HAP-1 (cell line): ENCODE measurements at regions not wholly inside any gene's neighbourhood (a gene's known extent, or its start where the extent isn't known, plus 50 kb on each side); places are given as distances from the start of the nearest gene placed in this dataset.

ENCODE experiments used
- DNase-seq, 2 experiments: peaks; one replicate each; pipeline ENCODE4 v3.0.0-alpha.2; 2016 to 2020; ENCODE audit warnings: low spot score in 2 of 2
- H3K27me3 ChIP-seq: fragments of 250-450 bp; sonication (Bioruptor Pico); 2 replicates; pipeline ENCODE4 v1.5.1; 2020; ENCODE audit warnings: low read depth, mild to moderate bottlenecking, moderate library complexity
- H3K36me3 ChIP-seq: fragments of 250-450 bp; sonication (Bioruptor Pico); replicated peaks from 2 replicates; pipeline ENCODE4 v1.5.1; 2020; ENCODE audit warnings: mild to moderate bottlenecking
- H3K4me1 ChIP-seq: fragments of 250-450 bp; sonication (Bioruptor Pico); 2 replicates; pipeline ENCODE4 v1.5.1; 2020; ENCODE audit warnings: mild to moderate bottlenecking
- H3K4me3 ChIP-seq: fragments of 250-450 bp; sonication (Bioruptor Pico); 2 replicates; pipeline ENCODE4 v1.5.1; 2020; ENCODE audit warnings: mild to moderate bottlenecking, moderate library complexity
- H3K9me3 ChIP-seq: fragments of 250-450 bp; sonication (Bioruptor Pico); 2 replicates; pipeline ENCODE4 v1.5.1; 2020; ENCODE audit warnings: mild to moderate bottlenecking, moderate library complexity
- in situ Hi-C: fragments of 300-500 bp; cut with MboI; formaldehyde crosslinking; loops from 3 replicates; pipeline ENCODE4 v1.14.3; 2020; ENCODE audit warnings: low sequenced_read_pairs, inconsistent platforms, mixed read lengths

GRCh38 chr13:106402866-106403265 is 132.6 kb downstream of the EFNB2 start:
- no peak for DNase-seq
- no peaks in the 10 kb centered on the region for H3K4me1 ChIP-seq
- H3K4me3 ChIP-seq: no peak overlapping the region
- H3K9me3 ChIP-seq: no peaks in the 10 kb centered on the region
- in situ Hi-C loops: no loop called here
- H3K27me3 ChIP-seq: peaks cover 11% of the 10 kb centered on the region; the same call in 1 of the 2 replicates
- H3K36me3 ChIP-seq: no peaks in the 10 kb centered on the region

GRCh38 chr13:106401081-106401480 is 134.4 kb downstream of the EFNB2 start:
- in situ Hi-C loops: no loop called here
- Histone ChIP-seq H3K36me3 (no peaks in the 10 kb centered on the region), H3K9me3 (no peaks in the 10 kb centered on the region), H3K27me3 (peaks cover 8% of the 10 kb centered on the region; the same call in 1 of the 2 replicates), H3K4me3 (no peak overlapping the region), H3K4me1 (no peaks in the 10 kb centered on the region)
- no peak for DNase-seq

GRCh38 chr13:106400289-106400688 is 135.2 kb downstream of the EFNB2 start:
- in situ Hi-C loops: no loop called here
- H3K36me3 ChIP-seq: no peaks in the 10 kb centered on the region

GRCh38 chr13:106398289-106398688 is 137.2 kb downstream of the EFNB2 start:
- Histone ChIP-seq H3K36me3 (no peaks in the 10 kb centered on the region), H3K4me3 (no peak overlapping the region), H3K9me3 (no peaks in the 10 kb centered on the region), H3K27me3 (peaks cover 4% of the 10 kb centered on the region; the same call in 1 of the 2 replicates), H3K4me1 (no peaks in the 10 kb centered on the region)
- no peak for DNase-seq
- in situ Hi-C loops: no loop called here

More at GRCh38 chr13:106400289-106400688, 135.2 kb downstream of the EFNB2 start:
- Histone ChIP-seq H3K9me3 (no peaks in the 10 kb centered on the region), H3K27me3 (peaks cover 6% of the 10 kb centered on the region; the same call in 1 of the 2 replicates), H3K4me3 (no peak overlapping the region), H3K4me1 (no peaks in the 10 kb centered on the region)
- DNase-seq: no peak

- DNase-seq: no peak
- Histone ChIP-seq H3K27me3 (no peaks in the 10 kb centered on the region), H3K4me3 (no peak overlapping the region), H3K36me3 (no peaks in the 10 kb centered on the region), H3K4me1 (peaks cover 6% of the 10 kb centered on the region), H3K9me3 (no peaks in the 10 kb centered on the region)
- in situ Hi-C loops: no loop called here
These were observed 141.7 kb downstream of the EFNB2 start for GRCh38 chr13:106393776-106394175.

GRCh38 chr13:106391681-106392080 is 143.8 kb downstream of the EFNB2 start:
- H3K9me3 ChIP-seq: no peaks in the 10 kb centered on the region
- no peaks in the 10 kb centered on the region for H3K36me3 ChIP-seq
- in situ Hi-C loops: no loop called here
- H3K4me1 ChIP-seq: peaks cover 6% of the 10 kb centered on the region
- H3K4me3 ChIP-seq: no peak overlapping the region
- no peaks in the 10 kb centered on the region for H3K27me3 ChIP-seq
- DNase-seq: no peak

- H3K4me3 ChIP-seq: no peak overlapping the region
- no peaks in the 10 kb centered on the region for H3K9me3 ChIP-seq
- H3K27me3 ChIP-seq: no peaks in the 10 kb centered on the region
- peaks cover 6% of the 10 kb centered on the region for H3K4me1 ChIP-seq
- in situ Hi-C loops: no loop called here
- DNase-seq: no peak
- no peaks in the 10 kb centered on the region for H3K36me3 ChIP-seq
These were observed 144.2 kb downstream of the EFNB2 start for GRCh38 chr13:106391271-106391670.

- Histone ChIP-seq H3K4me1 (peaks cover 6% of the 10 kb centered on the region), H3K27me3 (no peaks in the 10 kb centered on the region)
These were observed 145.1 kb downstream of the EFNB2 start for GRCh38 chr13:106390367-106390766.

GRCh38 chr13:106385654-106386053 is 149.8 kb downstream of the EFNB2 start:
- no peak for DNase-seq
- Histone ChIP-seq H3K27me3 (no peaks in the 10 kb centered on the region), H3K9me3 (no peaks in the 10 kb centered on the region), H3K36me3 (no peaks in the 10 kb centered on the region), H3K4me1 (peaks cover 6% of the 10 kb centered on the region), H3K4me3 (no peak overlapping the region)
- in situ Hi-C loops: no loop called here

More at GRCh38 chr13:106390367-106390766, 145.1 kb downstream of the EFNB2 start:
- Histone ChIP-seq H3K9me3 (no peaks in the 10 kb centered on the region), H3K36me3 (no peaks in the 10 kb centered on the region), H3K4me3 (no peak overlapping the region)
- in situ Hi-C loops: no loop called here
- no peak for DNase-seq

GRCh38 chr13:106384516-106384915 is 150.9 kb downstream of the EFNB2 start:
- in situ Hi-C loops: no loop called here
- Histone ChIP-seq H3K36me3 (no peaks in the 10 kb centered on the region), H3K4me1 (no peaks in the 10 kb centered on the region), H3K27me3 (no peaks in the 10 kb centered on the region), H3K9me3 (no peaks in the 10 kb centered on the region), H3K4me3 (no peak overlapping the region)
- DNase-seq: no peak

- Histone ChIP-seq H3K4me3 (no peak overlapping the region), H3K9me3 (no peaks in the 10 kb centered on the region), H3K36me3 (no peaks in the 10 kb centered on the region), H3K4me1 (no peaks in the 10 kb centered on the region), H3K27me3 (no peaks in the 10 kb centered on the region)
- DNase-seq: no peak
- in situ Hi-C loops: no loop called here
These were observed 151.7 kb downstream of the EFNB2 start for GRCh38 chr13:106383791-106384190.

GRCh38 chr13:106382534-106382933 is 152.9 kb downstream of the EFNB2 start:
- Histone ChIP-seq H3K27me3 (no peaks in the 10 kb centered on the region), H3K9me3 (no peaks in the 10 kb centered on the region), H3K4me1 (no peaks in the 10 kb centered on the region), H3K36me3 (no peaks in the 10 kb centered on the region), H3K4me3 (no peak overlapping the region)
- DNase-seq: no peak
- in situ Hi-C loops: no loop called here

GRCh38 chr13:106381091-106381490 is 154.4 kb downstream of the EFNB2 start:
- Histone ChIP-seq H3K27me3 (no peaks in the 10 kb centered on the region), H3K36me3 (no peaks in the 10 kb centered on the region), H3K4me3 (no peak overlapping the region), H3K9me3 (no peaks in the 10 kb centered on the region), H3K4me1 (no peaks in the 10 kb centered on the region)
- in situ Hi-C loops: no loop called here
- DNase-seq: no peak

- H3K9me3 ChIP-seq: no peaks in the 10 kb centered on the region
- H3K4me1 ChIP-seq: no peaks in the 10 kb centered on the region
- H3K4me3 ChIP-seq: no peak overlapping the region
- H3K36me3 ChIP-seq: no peaks in the 10 kb centered on the region
- in situ Hi-C loops: no loop called here
- H3K27me3 ChIP-seq: no peaks in the 10 kb centered on the region
- no peak for DNase-seq
These were observed 157.4 kb downstream of the EFNB2 start for GRCh38 chr13:106377931-106378662.

- in situ Hi-C loops: no loop called here
- Histone ChIP-seq H3K4me3 (no peak overlapping the region), H3K36me3 (no peaks in the 10 kb centered on the region), H3K27me3 (no peaks in the 10 kb centered on the region), H3K4me1 (peaks cover under 1% of the 10 kb centered on the region; the same call in 1 of the 2 replicates), H3K9me3 (no peaks in the 10 kb centered on the region)
- no peak for DNase-seq
These were observed 158.1 kb downstream of the EFNB2 start for GRCh38 chr13:106377341-106377740.
